Esophagus mucosa (tissue), 1 donor: ENCODE measurements at regions not wholly inside any gene's neighbourhood (a gene's known extent, or its start where the extent isn't known, plus 50 kb on each side); places are given as distances from the start of the nearest gene placed in this dataset.
"Not testable (repeated sequence)": the region's sequence is repeated elsewhere in the genome, so short reads cannot be mapped to it uniquely, and the experiment has no call there.

Source experiments
- ATAC-seq: fragments of 200-7000 bp; cut with Tn5 transposase; one replicate; pipeline ENCODE4 v1.9.1; 2020
- donor health status: DM: yes; HTN: yes; CAD: no.

DNA sequence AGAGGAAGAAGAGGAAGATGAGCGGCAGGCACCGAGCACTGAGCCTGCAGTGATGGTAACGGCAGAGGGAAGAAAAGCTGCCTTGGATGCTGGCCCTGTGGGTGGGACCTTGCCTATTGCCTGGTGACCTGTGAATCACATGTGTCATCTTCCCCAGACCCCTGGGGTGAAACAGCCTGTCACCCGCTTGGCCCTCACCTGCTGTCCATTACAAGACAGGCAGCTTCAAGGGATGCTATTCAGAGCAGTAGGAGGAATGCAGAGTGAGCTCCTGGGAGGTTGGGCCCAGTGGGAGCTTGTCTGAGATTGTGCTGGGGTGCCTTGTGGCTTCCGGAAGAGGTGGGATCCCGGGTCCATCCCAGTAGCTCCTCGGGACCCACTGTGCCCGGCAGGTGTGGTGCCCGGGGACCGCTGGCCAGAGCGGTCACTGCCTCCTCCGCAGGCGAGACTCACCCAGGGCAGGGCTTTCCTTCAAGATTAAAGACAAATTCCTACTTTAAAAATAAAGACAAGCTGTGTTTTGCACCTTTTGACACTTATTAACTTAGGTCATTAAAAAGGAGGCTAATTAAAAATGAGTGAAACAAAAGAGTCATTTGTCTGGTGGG lies 440.2 kb upstream of the MKI67 start:
- no peak for ATAC-seq

- ATAC-seq: no peak
These were observed 441.3 kb upstream of the MKI67 start for GRCh38 chr10:128567551-128567950.

- ATAC-seq: no peak
These were observed 441.8 kb upstream of the MKI67 start for GRCh38 chr10:128568041-128568440.

DNA sequence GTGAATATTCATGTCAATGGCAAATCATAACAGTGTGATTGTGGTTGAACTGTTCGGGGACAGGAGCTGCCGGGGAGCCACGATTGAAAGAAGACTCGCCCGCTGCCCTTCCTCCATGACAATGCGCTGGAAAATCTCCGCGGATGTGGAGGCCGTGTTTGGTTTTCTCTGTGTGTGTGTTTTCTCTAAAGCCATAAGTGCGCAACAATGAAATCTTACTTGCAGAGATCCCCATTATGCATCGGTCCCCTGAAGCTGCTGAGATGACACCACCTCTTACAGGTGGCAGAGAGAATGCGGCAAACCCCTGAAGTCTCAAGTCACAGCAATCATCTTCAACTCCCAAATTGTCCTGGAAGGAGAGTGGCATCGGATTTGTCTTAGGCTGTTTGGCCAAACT lies 442.3 kb upstream of the MKI67 start:
- no peak for ATAC-seq

- ATAC-seq: no peak
These were observed 443.0 kb upstream of the MKI67 start for GRCh38 chr10:128568990-128569945.

GRCh38 chr10:128570319-128570995 lies 444.2 kb upstream of the MKI67 start:
- no peak for ATAC-seq

GRCh38 chr10:128571071-128571470 lies 444.8 kb upstream of the MKI67 start:
- ATAC-seq: no peak

- ATAC-seq: no peak
These were observed 445.5 kb upstream of the MKI67 start for GRCh38 chr10:128571745-128572144.

DNA sequence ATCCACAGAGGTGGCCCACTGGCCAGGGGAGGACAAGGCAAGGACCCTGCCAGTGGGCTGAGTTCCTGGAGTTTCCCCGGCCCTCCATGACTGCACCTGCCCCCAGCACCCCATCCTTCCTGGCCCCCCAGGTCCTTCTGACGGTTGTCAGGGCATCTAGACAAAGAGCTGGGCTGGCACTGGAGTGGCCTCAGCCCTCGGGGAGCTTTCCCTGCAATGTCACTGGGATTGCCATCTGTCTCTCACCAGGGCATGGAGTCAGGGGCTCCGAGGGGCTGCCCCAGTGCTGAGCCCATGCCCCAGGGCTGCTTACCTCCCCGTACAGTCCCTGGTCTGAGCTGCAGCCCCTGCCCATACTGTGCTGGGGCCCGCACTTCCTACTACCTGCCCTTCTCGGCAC lies 446.5 kb upstream of the MKI67 start:
- ATAC-seq: no peak

DNA sequence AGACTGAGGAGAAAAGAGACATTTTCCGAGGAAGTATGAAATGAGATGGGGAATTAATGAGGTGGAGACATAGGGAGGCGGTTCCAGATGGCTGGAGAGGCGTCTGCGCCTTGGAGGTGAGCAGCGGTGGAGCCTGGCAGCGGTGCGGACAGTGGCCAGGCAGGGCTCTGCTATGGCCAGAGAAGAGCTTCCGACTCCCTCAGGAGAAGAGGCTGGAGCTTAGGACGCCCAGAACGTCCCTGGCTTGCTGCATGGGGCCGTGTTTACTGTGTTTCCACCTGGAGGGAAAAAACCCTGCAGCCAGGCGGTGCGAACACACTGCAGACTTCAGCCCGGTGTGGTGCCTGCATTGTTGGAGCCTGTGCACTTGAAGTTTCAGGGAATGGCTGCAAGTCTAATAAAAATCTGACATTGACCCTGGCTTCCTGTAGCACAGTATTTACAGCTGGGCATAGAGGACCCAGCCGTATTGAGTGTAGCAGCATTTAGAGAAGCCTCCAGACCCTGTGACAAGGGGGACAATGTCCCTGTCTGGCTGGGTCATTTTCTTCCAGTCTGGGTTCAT lies 447.1 kb upstream of the MKI67 start:
- ATAC-seq: no peak

DNA sequence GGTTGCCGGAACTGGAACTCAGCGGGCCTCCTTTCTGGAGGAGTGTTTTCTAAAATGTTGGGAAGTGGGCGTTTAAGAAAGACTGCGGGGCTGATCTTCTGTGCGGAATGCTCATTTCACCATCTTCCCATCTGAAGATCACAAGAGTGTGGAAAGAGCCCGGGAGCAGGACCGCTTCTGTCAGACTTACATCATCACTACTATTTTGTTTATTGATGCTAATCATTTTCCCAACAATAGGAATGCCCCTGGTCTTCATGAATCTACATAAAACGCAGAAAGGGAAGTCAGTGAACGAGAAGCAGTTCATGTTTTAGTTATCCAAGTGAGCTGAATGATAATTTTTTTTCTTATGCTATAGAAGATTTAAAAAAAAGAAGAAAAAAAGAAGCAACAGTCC lies 447.8 kb upstream of the MKI67 start:
- ATAC-seq: no peak

DNA sequence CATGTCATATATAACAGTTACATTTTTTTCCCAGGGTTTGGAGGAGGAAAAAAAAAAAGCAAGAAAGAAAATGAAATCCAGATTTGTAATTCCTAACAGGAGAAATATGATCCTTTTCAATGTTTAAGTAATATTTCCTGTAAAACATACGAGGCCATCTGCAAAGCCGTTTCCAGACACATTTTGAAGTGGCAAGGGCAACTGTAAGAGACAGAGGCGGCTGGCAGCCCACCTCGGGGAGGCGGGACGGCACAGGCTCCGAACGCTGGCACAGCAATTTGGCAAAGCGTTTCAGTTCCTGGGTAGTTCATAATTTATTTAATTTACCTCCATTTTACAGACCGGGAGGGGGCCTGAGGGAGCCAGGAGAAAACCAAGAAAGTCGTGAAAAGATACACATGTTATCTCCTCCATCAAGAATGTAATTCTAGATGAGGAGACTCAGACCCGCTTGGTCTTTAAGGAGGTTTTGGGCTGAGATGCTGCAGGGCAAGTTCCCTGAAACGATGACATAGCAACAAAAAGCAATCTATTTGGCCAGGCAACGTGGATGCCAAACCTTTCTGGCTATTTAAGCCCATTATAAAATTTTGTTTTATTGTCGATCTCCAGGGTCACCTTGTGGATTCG lies 448.5 kb upstream of the MKI67 start:
- ATAC-seq: no peak

GRCh38 chr10:128575761-128576160 lies 449.5 kb upstream of the MKI67 start:
- ATAC-seq: no peak

- no peak for ATAC-seq
These were observed 450.1 kb upstream of the MKI67 start for GRCh38 chr10:128576336-128576735.

DNA sequence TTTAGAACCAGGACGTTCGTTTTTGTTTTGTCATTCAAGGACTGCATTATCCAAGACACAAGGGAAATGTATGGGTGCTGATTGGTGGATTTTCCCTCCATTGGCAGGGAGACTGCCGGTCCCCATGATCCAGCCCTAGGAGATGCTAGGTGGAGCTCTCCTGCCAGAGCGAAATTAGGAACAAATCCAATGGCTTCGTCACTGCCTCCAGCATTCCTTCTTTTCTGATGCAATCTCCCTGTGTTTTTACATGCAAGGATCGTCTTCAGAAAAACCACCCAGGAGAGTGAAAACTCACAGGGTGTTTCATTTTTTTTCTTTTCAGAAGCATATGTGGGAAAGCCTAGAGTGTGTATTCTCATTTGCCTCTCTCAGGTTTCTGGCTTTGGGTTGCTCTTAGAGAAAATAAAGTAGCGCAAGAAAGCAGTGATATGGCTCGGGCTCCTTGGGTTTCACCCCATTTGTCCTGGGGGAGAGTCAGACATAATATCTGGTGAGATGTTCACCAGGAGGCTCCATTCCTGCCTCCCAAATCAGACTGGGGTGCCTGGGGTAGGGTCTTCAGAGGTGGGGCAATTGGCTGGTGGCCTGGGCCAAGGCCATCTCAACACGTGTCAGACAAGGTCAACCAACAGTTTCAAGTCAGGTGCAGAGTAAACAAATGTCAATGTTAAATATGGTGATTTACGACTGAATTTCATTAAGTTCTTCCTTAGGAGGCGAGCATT lies 450.9 kb upstream of the MKI67 start:
- ATAC-seq: no peak

- ATAC-seq: no peak
These were observed 451.9 kb upstream of the MKI67 start for GRCh38 chr10:128577958-128578750.

DNA sequence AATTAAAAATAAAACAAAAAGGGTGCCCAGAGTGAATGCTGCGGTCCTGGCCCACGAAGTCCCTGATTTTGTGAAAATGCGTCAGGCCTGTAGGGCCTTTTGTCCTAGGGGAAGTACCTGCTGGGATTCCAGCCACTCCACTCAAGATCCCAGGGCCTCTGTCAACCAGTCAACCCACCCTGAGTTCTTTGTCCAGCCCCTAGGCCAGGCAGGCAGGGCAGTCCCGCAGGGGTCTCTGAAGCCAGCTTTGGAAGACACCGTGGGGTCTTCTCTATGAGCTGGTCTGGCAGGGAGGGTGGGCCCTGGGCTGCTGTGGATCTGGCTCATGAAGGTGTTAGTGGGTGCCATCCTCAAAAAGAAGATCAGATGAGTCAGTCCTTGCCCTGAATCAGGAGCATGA lies 452.5 kb upstream of the MKI67 start:
- no peak for ATAC-seq

- ATAC-seq: no peak
These were observed 453.1 kb upstream of the MKI67 start for GRCh38 chr10:128579280-128579865.

GRCh38 chr10:128579901-128580300 lies 453.7 kb upstream of the MKI67 start:
- ATAC-seq: no peak

DNA sequence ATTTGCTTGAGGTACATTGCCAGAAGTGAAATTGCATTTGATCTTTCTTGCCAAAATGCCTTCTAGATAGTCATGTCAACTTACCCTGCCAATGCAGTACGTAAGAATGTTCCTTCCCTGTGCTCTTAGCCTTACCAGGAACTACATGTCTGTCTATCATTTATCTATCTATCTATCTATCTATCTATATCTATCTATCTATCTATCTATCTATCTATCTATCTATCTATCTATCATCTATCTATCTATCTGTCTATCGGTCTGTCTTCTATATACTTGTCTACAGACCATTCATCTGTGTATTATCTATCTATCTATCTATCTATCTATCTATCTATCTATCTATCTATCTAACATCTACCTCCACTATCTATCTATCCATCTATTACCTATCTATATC lies 456.9 kb upstream of the MKI67 start:
- ATAC-seq: not testable (repeated sequence)

- not testable (repeated sequence) for ATAC-seq
These were observed 460.4 kb upstream of the MKI67 start for GRCh38 chr10:128586599-128586998.
